IMR-90 (cell line): ENCODE measurements at regions not wholly inside any gene's neighbourhood (a gene's known extent, or its start where the extent isn't known, plus 50 kb on each side); places are given as distances from the start of the nearest gene placed in this dataset.

ENCODE experiments used
- BHLHE40 ChIP-seq: fragments of 150-350 bp; IDR thresholded peaks from 2 replicates; pipeline ENCODE4 v1.6.1; 2016; ENCODE audit warnings: mild to moderate bottlenecking, low read depth, low read length
- CEBPB ChIP-seq: IDR thresholded peaks from 2 replicates; pipeline ENCODE4 v1.6.1; 2012; ENCODE audit warnings: low read depth, low read length, improper control_type of control experiment
- CTCF ChIP-seq: conservative IDR thresholded peaks from 2 replicates; pipeline ENCODE4 v1.5.1; 2012; ENCODE audit warnings: mild to moderate bottlenecking, low read depth, low read length, improper control_type of control experiment
- ELK1 ChIP-seq: fragments of 150-350 bp; IDR thresholded peaks from 2 replicates; pipeline ENCODE4 v1.6.1; 2016; ENCODE audit warnings: low read depth, mild to moderate bottlenecking, low read length, moderate library complexity, borderline replicate concordance
- FOS ChIP-seq: fragments of 150-350 bp; IDR thresholded peaks from 2 replicates; pipeline ENCODE4 v1.6.1; 2016; ENCODE audit warnings: low read depth, low read length
- MAFK ChIP-seq: IDR thresholded peaks from 2 replicates; pipeline ENCODE4 v1.6.1; 2012; ENCODE audit warnings: low read depth, low read length, improper control_type of control experiment
- MAZ ChIP-seq: IDR thresholded peaks from 2 replicates; pipeline ENCODE4 v1.6.1; 2012; ENCODE audit warnings: low read depth, mild to moderate bottlenecking, low read length, improper control_type of control experiment, moderate library complexity, borderline replicate concordance
- MXI1 ChIP-seq: IDR thresholded peaks from 2 replicates; pipeline ENCODE4 v1.6.1; 2012; ENCODE audit warnings: low read depth, mild to moderate bottlenecking, low read length, moderate library complexity, borderline replicate concordance
- POLR2A ChIP-seq: IDR thresholded peaks from 2 replicates; pipeline ENCODE4 v1.6.1; 2012; ENCODE audit warnings: mild to moderate bottlenecking, low read depth, low read length
- RAD21 ChIP-seq: IDR thresholded peaks from 2 replicates; pipeline ENCODE4 v1.6.1; 2012; ENCODE audit warnings: low read length, improper control_type of control experiment
- RFX5 ChIP-seq: IDR thresholded peaks from 2 replicates; pipeline ENCODE4 v1.8.0; 2012; ENCODE audit warnings: low read depth, mild to moderate bottlenecking, low read length, moderate library complexity

DNA sequence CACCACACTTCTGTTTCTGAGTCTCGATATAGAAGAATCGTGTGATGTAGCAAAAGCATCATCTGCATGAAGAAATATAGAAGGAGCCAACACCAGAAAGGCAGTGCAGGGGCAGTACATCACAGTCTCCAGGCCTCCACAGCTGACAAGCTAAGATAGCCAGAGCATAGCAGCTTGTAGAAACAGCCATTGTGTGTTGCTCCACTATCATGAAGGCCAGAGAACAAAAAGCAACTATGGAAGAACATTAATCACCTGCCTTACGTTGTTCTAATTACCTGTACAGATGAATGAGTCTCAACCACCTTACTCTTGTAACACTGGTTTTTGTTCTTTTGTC is 129.0 kb downstream of the RND3 start:
- TF ChIP-seq POLR2A (no peak), CTCF (no peak), MAZ (no peak), BHLHE40 (no peak), RAD21 (no peak), MAFK (no peak), RFX5 (no peak), ELK1 (no peak), FOS (no peak), MXI1 (no peak), CEBPB (no peak)
